NCI-H510A treated with DMSO at 0.1 percent for 48 hours (cell line): ENCODE measurements at regions not wholly inside any gene's neighbourhood (a gene's known extent, or its start where the extent isn't known, plus 50 kb on each side); places are given as distances from the start of the nearest gene placed in this dataset.
"Not testable (repeated sequence)": the region's sequence is repeated elsewhere in the genome, so short reads cannot be mapped to it uniquely, and the experiment has no call there.

Experiments
- DNase-seq: peaks from one replicate; lab custom pipeline; 2025; lab: John Stamatoyannopoulos, UW

- DNase-seq = no peak
These were observed 137.4 kb upstream of the FBXO11 start for GRCh38 chr2:48043746-48044145.

DNA sequence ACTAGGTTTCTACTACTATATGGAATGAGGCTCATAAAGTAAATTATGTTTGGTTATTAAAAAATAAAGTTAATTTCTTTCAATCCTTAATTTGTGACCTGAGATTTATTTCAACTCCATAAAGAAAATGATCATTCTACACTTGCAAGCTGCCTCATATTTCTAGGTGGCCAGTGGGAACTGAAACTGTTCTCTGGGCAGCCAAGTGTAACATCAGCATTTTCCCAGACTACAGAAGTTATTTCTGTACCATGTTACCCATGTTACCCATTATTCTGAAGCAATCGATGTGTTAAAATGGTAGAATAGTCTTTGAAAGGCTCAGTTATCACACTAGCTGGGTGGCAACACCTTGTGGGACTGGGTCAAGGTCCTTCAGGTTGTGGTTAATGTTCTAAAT, 139.3 kb upstream of the FBXO11 start:
- DNase-seq = no peak

- no peak for DNase-seq
These were observed 142.3 kb upstream of the FBXO11 start for GRCh38 chr2:48048476-48049171.

DNA sequence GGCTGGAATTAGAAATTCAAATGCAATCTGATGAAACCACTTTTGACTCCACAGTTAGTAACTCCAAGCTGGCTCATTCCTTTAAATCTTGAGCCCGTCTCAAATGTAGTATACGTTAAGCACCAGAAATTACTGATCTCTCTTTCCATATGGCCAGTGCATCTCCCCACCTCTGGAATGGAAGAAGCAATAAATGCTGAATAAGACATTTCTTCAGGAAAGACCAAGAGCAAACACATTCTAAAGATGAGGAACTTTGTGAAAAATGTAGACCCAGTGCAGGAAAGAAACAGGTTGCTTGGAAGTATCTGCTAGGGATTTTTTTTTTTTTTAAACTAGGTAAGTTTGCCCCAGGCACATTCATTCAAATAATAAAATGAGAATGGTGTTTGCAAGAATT, 143.1 kb upstream of the FBXO11 start:
- DNase-seq = no peak

- DNase-seq = no peak
These were observed 144.4 kb upstream of the FBXO11 start for GRCh38 chr2:48050711-48051110.

DNA sequence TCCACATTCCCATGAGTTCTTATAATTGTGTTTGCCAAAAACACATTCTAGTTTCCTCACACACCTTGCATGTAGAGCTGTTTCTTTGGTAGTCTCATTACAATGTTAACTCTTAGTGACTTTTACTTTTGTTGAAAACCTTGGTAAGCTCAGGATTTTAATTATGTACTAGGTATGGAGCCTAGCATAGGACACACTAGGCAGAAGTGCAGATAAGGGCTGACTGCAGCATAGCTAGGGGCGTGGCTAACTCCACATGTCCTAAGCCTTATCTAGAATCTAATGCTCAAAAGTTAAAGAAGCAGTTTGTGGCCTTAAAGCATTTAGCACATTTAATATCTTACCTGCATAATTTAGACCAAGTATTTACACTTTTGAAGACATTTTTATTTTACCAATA, 153.7 kb upstream of the FBXO11 start:
- no peak for DNase-seq

GRCh38 chr2:48061656-48062055, 155.4 kb upstream of the FBXO11 start:
- not testable (repeated sequence) for DNase-seq

DNA sequence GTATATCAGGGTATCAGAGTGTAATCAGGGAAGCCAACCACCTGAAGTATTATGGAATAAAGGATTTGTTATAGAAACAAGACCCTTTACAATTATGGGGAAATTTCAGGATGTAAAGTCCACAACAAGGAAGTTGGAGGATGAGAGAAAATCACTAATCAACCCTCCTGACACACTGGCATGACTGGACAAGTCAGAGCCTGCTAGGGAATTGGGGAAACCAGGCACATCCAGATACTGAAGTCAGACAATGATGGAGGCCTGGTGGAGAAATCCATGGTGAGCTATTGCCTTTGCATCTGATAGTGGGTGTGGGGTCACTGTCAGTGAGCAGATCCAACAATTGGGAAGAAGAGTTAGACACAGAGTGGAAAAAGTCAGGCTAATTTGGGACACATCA, 158.8 kb upstream of the FBXO11 start:
- DNase-seq = no peak

DNA sequence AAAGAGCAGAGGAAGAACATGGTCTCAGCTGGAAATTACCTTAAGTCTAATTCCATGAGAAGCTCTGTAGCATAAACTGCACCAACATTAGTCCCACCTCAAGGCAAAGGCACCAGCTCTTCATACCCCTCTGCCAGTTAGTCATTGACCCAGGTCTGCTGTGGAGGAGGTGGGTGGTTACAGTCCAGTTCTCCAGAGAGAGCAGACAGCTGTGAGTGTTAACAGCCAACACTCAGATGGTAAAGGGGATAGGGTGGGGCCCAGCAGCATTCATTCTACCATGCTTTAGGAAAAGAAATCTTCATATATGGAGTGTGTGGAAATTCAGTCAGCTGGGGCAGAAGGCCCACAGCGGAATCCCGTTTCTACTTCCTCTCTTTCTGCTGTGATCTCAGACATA, 159.7 kb upstream of the FBXO11 start:
- DNase-seq = no peak

GRCh38 chr2:48069769-48070168, 163.5 kb upstream of the FBXO11 start:
- no peak for DNase-seq

GRCh38 chr2:48070415-48070814, 164.1 kb upstream of the FBXO11 start:
- DNase-seq = no peak

DNA sequence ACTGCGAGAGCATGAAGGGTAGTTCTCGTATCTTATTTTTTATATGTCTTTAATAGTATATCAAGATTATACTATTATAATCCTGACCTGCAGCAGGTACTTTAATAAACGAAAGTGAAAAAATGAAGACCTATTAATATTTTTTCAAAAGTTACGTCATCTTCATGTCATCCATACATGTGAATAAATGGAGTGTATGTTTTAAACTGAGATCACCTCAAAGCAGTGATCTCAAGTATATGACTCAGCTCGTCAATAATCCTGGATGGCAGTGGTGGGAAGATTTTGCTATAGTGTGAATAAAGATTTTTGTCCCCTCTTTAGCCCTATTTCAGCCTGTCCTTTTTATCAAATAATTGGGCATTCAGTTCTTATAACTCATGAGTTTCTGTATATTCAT, 166.3 kb upstream of the FBXO11 start:
- no peak for DNase-seq

DNA sequence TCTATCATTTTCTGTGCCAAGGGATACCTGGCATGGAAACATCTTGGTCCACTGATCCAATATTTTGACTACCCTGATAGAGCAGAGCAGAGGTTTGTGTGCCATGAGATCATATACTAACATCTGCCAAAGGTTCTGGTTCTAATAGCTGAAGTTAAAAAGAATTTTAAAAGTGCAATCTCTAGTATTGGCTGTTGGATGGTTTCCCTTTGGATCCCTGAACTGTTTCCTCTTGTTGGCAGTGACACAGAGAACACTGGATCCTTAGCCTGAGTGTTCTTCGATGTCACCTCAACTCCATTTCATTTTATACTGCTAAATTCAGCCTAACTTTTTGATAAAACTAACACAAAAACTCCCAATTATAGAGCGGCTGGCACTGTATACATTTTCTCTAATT, 169.3 kb upstream of the FBXO11 start:
- no peak for DNase-seq

GRCh38 chr2:48080534-48081316, 174.4 kb upstream of the FBXO11 start:
- DNase-seq = no peak

GRCh38 chr2:48081317-48081628, 175.0 kb upstream of the FBXO11 start:
- no peak for DNase-seq

- DNase-seq = no peak
These were observed 179.6 kb upstream of the FBXO11 start for GRCh38 chr2:48085888-48086287.

GRCh38 chr2:48088994-48089393, 182.7 kb upstream of the FBXO11 start:
- no peak for DNase-seq

- DNase-seq = no peak
These were observed 183.3 kb upstream of the FBXO11 start for GRCh38 chr2:48089644-48090043.

DNA sequence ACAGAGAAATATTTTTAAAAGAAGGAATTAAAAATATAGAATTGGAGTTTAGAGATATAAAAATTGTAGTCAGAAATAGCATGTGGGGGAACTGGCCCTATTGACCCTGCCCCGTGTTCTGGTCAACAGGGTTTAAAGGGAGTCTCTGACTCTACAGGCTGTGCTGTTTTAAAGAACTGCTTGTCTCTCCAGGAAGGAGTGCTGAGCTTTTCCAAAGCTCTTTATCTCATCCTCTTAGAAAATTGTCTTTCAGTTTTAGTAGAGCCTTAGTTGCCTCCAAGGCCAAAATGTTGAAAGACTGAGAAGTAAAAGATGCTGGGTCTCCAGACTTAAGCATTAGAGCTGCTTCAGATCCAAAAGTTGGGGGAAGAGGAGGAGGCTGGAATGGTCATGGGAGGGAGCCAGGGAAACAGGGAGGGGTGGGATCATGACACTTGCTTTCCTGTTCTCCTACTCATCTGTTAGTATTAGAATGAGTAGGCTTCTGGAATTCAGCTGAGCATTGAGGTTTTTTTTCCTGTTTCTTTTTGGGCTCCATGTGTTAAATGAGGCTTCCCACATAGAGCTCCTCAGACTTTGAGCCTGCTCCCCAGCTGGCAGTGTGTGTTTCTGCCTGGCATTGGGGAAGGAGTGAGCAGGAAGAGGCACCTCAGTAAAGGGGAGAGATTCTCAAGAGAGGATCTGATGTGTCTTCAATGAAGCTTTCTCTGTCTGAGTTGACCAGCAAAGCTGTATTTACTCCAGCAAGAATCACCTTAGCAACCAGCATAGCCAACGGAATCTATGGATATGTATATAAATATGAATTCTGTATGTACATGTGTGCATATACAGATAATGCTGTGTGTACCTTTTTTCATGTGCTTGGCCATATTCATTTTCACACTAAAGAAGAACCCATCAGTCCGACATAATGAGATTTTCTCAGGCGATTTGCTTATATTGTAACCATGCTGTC, 186.8 kb upstream of the FBXO11 start:
- DNase-seq = no peak

GRCh38 chr2:48096765-48097164, 190.5 kb upstream of the FBXO11 start:
- DNase-seq = not testable (repeated sequence)

DNA sequence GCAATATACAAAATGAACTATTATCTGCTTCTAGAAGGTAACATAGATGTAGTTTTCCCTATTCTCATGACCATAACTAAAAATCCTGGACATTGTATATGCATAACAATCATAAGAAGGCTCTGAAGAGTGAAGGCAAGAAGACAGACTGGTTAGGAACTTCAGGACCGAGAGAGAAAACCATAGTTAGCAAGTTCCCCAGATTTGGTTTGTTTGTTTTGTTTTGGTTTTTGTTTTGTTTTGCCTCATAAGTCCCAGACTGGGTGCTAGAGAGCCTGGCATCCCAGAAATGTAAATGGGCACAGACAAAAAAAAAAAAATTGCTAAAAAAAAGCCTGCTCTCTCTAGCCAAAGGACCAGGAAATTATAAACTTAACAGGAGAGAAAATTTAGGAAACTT, 192.2 kb upstream of the FBXO11 start:
- no peak for DNase-seq

DNA sequence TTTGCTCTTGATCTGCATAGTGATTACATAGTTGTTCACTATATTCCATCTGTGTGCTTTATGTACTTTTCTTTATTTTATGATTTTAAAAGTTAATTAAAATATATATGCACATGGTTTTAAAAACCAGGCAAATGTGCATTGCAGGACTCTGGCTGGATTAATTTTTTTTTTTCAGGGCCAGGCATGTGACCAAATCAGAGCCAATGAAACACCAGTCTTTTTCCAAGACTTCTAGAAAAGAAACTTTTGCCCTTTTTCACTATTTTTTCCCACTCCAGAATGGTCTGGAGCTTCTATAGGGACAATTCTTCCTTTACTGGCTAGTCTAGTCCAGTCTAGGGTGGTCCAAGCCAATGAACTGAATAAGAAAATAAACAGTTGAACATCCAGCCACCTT, 198.1 kb upstream of the FBXO11 start:
- DNase-seq = no peak

GRCh38 chr2:48105848-48106247, 199.6 kb upstream of the FBXO11 start:
- no peak for DNase-seq
